Mucosa of rectum (tissue), 2 donors: ENCODE measurements at regions not wholly inside any gene's neighbourhood (a gene's known extent, or its start where the extent isn't known, plus 50 kb on each side); places are given as distances from the start of the nearest gene placed in this dataset.
A peak's percentile ranks its signal among the peaks of the same experiment; 100 is the strongest.
"Not testable (repeated sequence)": the region's sequence is repeated elsewhere in the genome, so short reads cannot be mapped to it uniquely, and the experiment has no call there.

Source experiments
- H3K27ac ChIP-seq, 2 donors: one replicate each; pipeline ENCODE4 v1.7.0; 2013; ENCODE audit warnings: inconsistent platforms in 2 of 2, low read depth in 2 of 2, low read length in 2 of 2
- H3K27me3 ChIP-seq, 2 donors: one replicate each; pipeline ENCODE4 v1.7.0; 2013; ENCODE audit warnings: low read length in 2 of 2; ENCODE audit not compliant: control insufficient read depth in 2 of 2, insufficient read depth in 2 of 2
- H3K36me3 ChIP-seq, 2 donors: one replicate each; pipeline ENCODE4 v1.7.0; 2013; ENCODE audit warnings: low read length in 2 of 2; ENCODE audit not compliant: control insufficient read depth in 2 of 2, insufficient read depth in 2 of 2
- H3K4me1 ChIP-seq, 2 donors: one replicate each; pipeline ENCODE4 v1.7.0; 2013; ENCODE audit warnings: low read length in 2 of 2, mild to moderate bottlenecking in 1 of 2; ENCODE audit not compliant: control insufficient read depth in 2 of 2, insufficient read depth in 2 of 2
- H3K4me3 ChIP-seq, 2 donors: one replicate each; pipeline ENCODE4 v1.7.0; 2013; ENCODE audit warnings: low read length in 2 of 2
- H3K9ac ChIP-seq, 2 donors: one replicate each; pipeline ENCODE4 v1.7.0; 2013; ENCODE audit warnings: low read length in 2 of 2, low read depth in 1 of 2, mild to moderate bottlenecking in 1 of 2
- H3K9me3 ChIP-seq, 2 donors: one replicate each; pipeline ENCODE4 v1.7.0; 2013; ENCODE audit warnings: low read length in 2 of 2; ENCODE audit not compliant: control insufficient read depth in 2 of 2
- donor health status: healthy.
- donor health status: Normal muscosa, but diverticular disease.

- Histone ChIP-seq H3K36me3 (no peaks in the 10 kb centered on the region), H3K27ac (peak overlapping the region; percentile 65 to 78), H3K27me3 (no peaks in the 10 kb centered on the region), H3K9me3 (no peaks in the 10 kb centered on the region), H3K9ac (peak overlapping the region; percentile 14 to 41), H3K4me1 (peaks cover 15 to 16% of the 10 kb centered on the region in 2 donors), H3K4me3 (peak overlapping the region; percentile 9 to 58)
Observed at GRCh38 chr4:53702334-53703266, 111.3 kb upstream of the LNX1 start.

- not testable (repeated sequence) for H3K9me3 ChIP-seq, H3K4me3 ChIP-seq, H3K27ac ChIP-seq, H3K27me3 ChIP-seq, H3K9ac ChIP-seq, H3K36me3 ChIP-seq
- H3K4me1 ChIP-seq, result peaks cover 11 to 15% of the 10 kb centered on the region in 2 donors
Observed at GRCh38 chr4:53701260-53701659, 110.0 kb upstream of the LNX1 start.

- H3K9me3 ChIP-seq, H3K36me3 ChIP-seq, H3K4me3 ChIP-seq, H3K27ac ChIP-seq, H3K27me3 ChIP-seq, H3K9ac ChIP-seq: not testable (repeated sequence)
- peaks cover 11 to 15% of the 10 kb centered on the region in 2 donors for H3K4me1 ChIP-seq
Observed at GRCh38 chr4:53699310-53699709, 108.0 kb upstream of the LNX1 start.

- Histone ChIP-seq H3K9me3 (no peaks in the 10 kb centered on the region), H3K27me3 (no peaks in the 10 kb centered on the region), H3K9ac (no peak overlapping the region), H3K4me3 (no peak overlapping the region), H3K36me3 (no peaks in the 10 kb centered on the region), H3K27ac (no peak overlapping the region), H3K4me1 (peaks cover under 1% of the 10 kb centered on the region in 2 donors)
Observed at GRCh38 chr4:53697016-53697685, 105.9 kb upstream of the LNX1 start.

GRCh38 chr4:53695540-53696463 is 104.5 kb upstream of the LNX1 start:
- Histone ChIP-seq H3K4me3 (no peak overlapping the region), H3K9me3 (no peaks in the 10 kb centered on the region), H3K27ac (no peak overlapping the region), H3K4me1 (no peaks in the 10 kb centered on the region), H3K36me3 (no peaks in the 10 kb centered on the region), H3K27me3 (no peaks in the 10 kb centered on the region), H3K9ac (no peak overlapping the region)

GRCh38 chr4:53694666-53695065 is 103.4 kb upstream of the LNX1 start:
- Histone ChIP-seq H3K27me3 (no peaks in the 10 kb centered on the region), H3K4me1 (no peaks in the 10 kb centered on the region), H3K27ac (no peak overlapping the region), H3K36me3 (no peaks in the 10 kb centered on the region), H3K9ac (no peak overlapping the region), H3K4me3 (no peak overlapping the region), H3K9me3 (no peaks in the 10 kb centered on the region)

GRCh38 chr4:53693909-53694308 is 102.6 kb upstream of the LNX1 start:
- Histone ChIP-seq H3K27ac (no peak overlapping the region), H3K27me3 (no peaks in the 10 kb centered on the region), H3K9me3 (no peaks in the 10 kb centered on the region), H3K36me3 (no peaks in the 10 kb centered on the region), H3K9ac (no peak overlapping the region), H3K4me1 (no peaks in the 10 kb centered on the region), H3K4me3 (no peak overlapping the region)

- H3K9ac ChIP-seq, result no peak overlapping the region
- H3K36me3 ChIP-seq, result no peaks in the 10 kb centered on the region
- no peak overlapping the region for H3K4me3 ChIP-seq
- H3K4me1 ChIP-seq, result no peaks in the 10 kb centered on the region
- no peaks in the 10 kb centered on the region for H3K27me3 ChIP-seq
- no peak overlapping the region for H3K27ac ChIP-seq
- H3K9me3 ChIP-seq, result no peaks in the 10 kb centered on the region
Observed at GRCh38 chr4:53693408-53693807, 102.1 kb upstream of the LNX1 start.

GRCh38 chr4:53688186-53688790 is 97.0 kb upstream of the LNX1 start:
- Histone ChIP-seq H3K27ac (peak overlapping the region; percentile 9 to 24), H3K36me3 (no peaks in the 10 kb centered on the region), H3K9ac (no peak overlapping the region), H3K27me3 (no peaks in the 10 kb centered on the region), H3K4me1 (no peaks in the 10 kb centered on the region), H3K9me3 (no peaks in the 10 kb centered on the region), H3K4me3 (no peak overlapping the region)
